ENCODE measurements at regions not wholly inside any gene's neighbourhood (a gene's known extent, or its start where the extent isn't known, plus 50 kb on each side); places are given as distances from the start of the nearest gene placed in this dataset.

DNA sequence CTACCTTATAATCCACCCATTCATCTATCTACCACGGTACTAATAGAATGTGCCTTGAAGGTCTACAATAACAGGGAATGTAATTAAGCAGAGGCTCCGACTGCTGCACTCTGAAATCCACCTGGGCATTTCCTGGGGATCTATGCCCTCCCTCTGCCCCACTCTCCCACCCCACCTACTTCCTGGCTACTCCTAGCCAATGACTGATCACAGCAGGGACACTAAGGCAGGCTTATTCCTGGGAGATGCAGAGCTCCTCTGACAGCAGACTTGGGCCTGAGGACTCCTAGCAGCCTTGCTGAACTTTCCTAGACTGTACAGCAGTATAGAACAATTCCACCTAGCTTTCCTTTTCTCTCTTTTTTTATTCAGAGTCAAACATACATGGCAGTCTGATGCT, 91.1 kb upstream of the DHRS4 start:
- TF ChIP-seq EZH2phosphoT487 (IDR thresholded peaks at IDR 0.05; ENCODE audit: borderline replicate concordance, low read length), result no peak
- no peak for TF ChIP-seq CTCF (conservative IDR thresholded peaks at IDR 0.05; ENCODE audit: low read depth, low read length)
- no peak for TF ChIP-seq EZH2 (IDR thresholded peaks at IDR 0.05; ENCODE audit: low read length, unreplicated experiment)

All from PC-3 (cell line).